HCT116 (cell line): ENCODE measurements at regions not wholly inside any gene's neighbourhood (a gene's known extent, or its start where the extent isn't known, plus 50 kb on each side); places are given as distances from the start of the nearest gene placed in this dataset.

Experiments
- ATAC-seq: fragments of 200-7000 bp; cut with Tn5 transposase; 2 replicates; pipeline ENCODE4 v1.9.1; 2020; ENCODE audit warnings: mild to moderate bottlenecking, moderate library complexity
- BruUV-seq: library from RNA; stranded (reverse); fragments of 400-500 nt; replicated peaks from 2 replicates; lab custom pipeline; 2021; lab: Mats Ljungman, UMichigan
- CTCF ChIA-PET: fragments of 300-600 bp; sonication (Branson Sonifier 250); formaldehyde crosslinking; loops from one replicate; lab custom pipeline; 2021; ENCODE audit warnings: antibody characterized with exemption; lab: Charles Lee
- POLR2A ChIA-PET: fragments of 300-600, 350-600 bp; sonication (Branson Sonifier 250); formaldehyde crosslinking; loops from one replicate; lab custom pipeline; 2021; ENCODE audit warnings: antibody characterized with exemption; lab: Charles Lee
- RAD21 ChIA-PET, 2 experiments: fragments of 300-600 bp; sonication (Branson Sonifier 250); formaldehyde crosslinking; loops; one replicate each; lab custom pipeline; 2023; ENCODE audit warnings: low total read pairs in 2 of 2; ENCODE audit not compliant: uncharacterized antibody in 2 of 2, unreplicated experiment in 2 of 2, low non-redundant PET in 1 of 2; lab: Charles Lee
- DNase-seq: peaks from one replicate; pipeline ENCODE4 v3.0.0-alpha.2; 2010; ENCODE audit warnings: low read depth, low spot score
- H2AFZ ChIP-seq: fragments of 200-600 bp; shearing (Covaris generic), sonication (generic); 2 replicates; pipeline ENCODE4 v1.6.1; 2017; ENCODE audit warnings: low read depth, mixed run types, mixed read lengths, antibody characterized with exemption, low read length; ENCODE audit not compliant: poor library complexity, severe bottlenecking
- H3K27ac ChIP-seq: 2 replicates; pipeline ENCODE4 v1.5.1; 2012; ENCODE audit warnings: low read depth, low read length
- H3K27me3 ChIP-seq: fragments of 200-600 bp; sonication (generic); 2 replicates; pipeline ENCODE4 v1.6.1; 2016; ENCODE audit warnings: mixed run types, low read length, mixed read lengths; ENCODE audit not compliant: insufficient read depth
- H3K36me3 ChIP-seq, 2 experiments: fragments of 200-500 bp in 1 of 2; fragments of 200-600 bp in 1 of 2; sonication (Bioruptor generic) in 1 of 2; sonication (generic) in 1 of 2; 2 replicates each; pipeline versions ENCODE4 v1.5.1 to v1.6.1; 2014 to 2016; ENCODE audit warnings: low read length in 2 of 2, inconsistent platforms in 1 of 2, mixed read lengths in 1 of 2, mixed run types in 1 of 2; ENCODE audit not compliant: insufficient read depth in 2 of 2, control insufficient read depth in 1 of 2
- H3K4me1 ChIP-seq, 2 experiments: fragments of 200-600 bp in 1 of 2; sonication (generic) in 1 of 2; 2 replicates each; pipeline versions ENCODE4 v1.5.1 to v1.6.1; 2012 to 2017; ENCODE audit warnings: low read length in 2 of 2, inconsistent platforms in 1 of 2, mild to moderate bottlenecking in 1 of 2, mixed read lengths in 1 of 2, mixed run types in 1 of 2, moderate library complexity in 1 of 2; ENCODE audit not compliant: insufficient read depth in 2 of 2, control insufficient read depth in 1 of 2
- H3K4me2 ChIP-seq: fragments of 200-600 bp; sonication (generic); 2 replicates; pipeline ENCODE4 v1.6.1; 2017; ENCODE audit warnings: mixed run types, low read length, mixed read lengths
- H3K4me3 ChIP-seq, 2 experiments: fragments of 200-600 bp in 1 of 2; sonication (generic) in 1 of 2; replicated peaks in 1 of 2; 2 replicates each; pipeline ENCODE4 v1.5.1; 2011 to 2016; ENCODE audit warnings: low read length in 2 of 2, control low read depth in 1 of 2, low read depth in 1 of 2, mild to moderate bottlenecking in 1 of 2, mixed read lengths in 1 of 2, mixed run types in 1 of 2
- H3K79me2 ChIP-seq: fragments of 200-600 bp; sonication (generic); 2 replicates; pipeline ENCODE4 v1.6.1; 2017; ENCODE audit warnings: mild to moderate bottlenecking, mixed run types, low read length, moderate library complexity, mixed read lengths; ENCODE audit not compliant: insufficient read depth
- H3K9ac ChIP-seq: fragments of 200-600 bp; sonication (generic); 2 replicates; pipeline ENCODE4 v1.6.1; 2016; ENCODE audit warnings: low read length, mixed read lengths
- H3K9me2 ChIP-seq: fragments of 200-600 bp; sonication (generic), shearing (Covaris generic); 2 replicates; pipeline ENCODE4 v1.6.1; 2017; ENCODE audit warnings: mixed run types, mild to moderate bottlenecking, moderate library complexity; ENCODE audit not compliant: insufficient read depth
- H3K9me3 ChIP-seq, 2 experiments: fragments of 200-500 bp in 1 of 2; fragments of 200-600 bp in 1 of 2; sonication (Bioruptor generic) in 1 of 2; sonication (generic) in 1 of 2; 2 replicates each; pipeline ENCODE4 v1.6.1; 2014 to 2017; ENCODE audit warnings: low read length in 2 of 2, mixed read lengths in 2 of 2, inconsistent platforms in 1 of 2, low read depth in 1 of 2, mild to moderate bottlenecking in 1 of 2, mixed run types in 1 of 2, moderate library complexity in 1 of 2; ENCODE audit not compliant: control insufficient read depth in 1 of 2, insufficient read depth in 1 of 2
- H4K20me1 ChIP-seq: fragments of 200-600 bp; sonication (generic), shearing (Covaris generic); 2 replicates; pipeline ENCODE4 v1.6.1; 2017; ENCODE audit warnings: mixed run types, mild to moderate bottlenecking, moderate library complexity; ENCODE audit not compliant: insufficient read depth
- ATF3 ChIP-seq: IDR thresholded peaks from 2 replicates; pipeline ENCODE4 v1.6.1; 2012
- CBX3 ChIP-seq: IDR thresholded peaks from 2 replicates; pipeline ENCODE4 v1.6.1; 2012; ENCODE audit warnings: low read depth
- CEBPB ChIP-seq: IDR thresholded peaks from 2 replicates; pipeline ENCODE4 v1.6.1; 2012; ENCODE audit warnings: low read depth
- EGR1 ChIP-seq: IDR thresholded peaks from 2 replicates; pipeline ENCODE4 v1.6.1; 2012; ENCODE audit warnings: low read depth
- ELF1 ChIP-seq: IDR thresholded peaks from 2 replicates; pipeline ENCODE4 v1.6.1; 2012; ENCODE audit warnings: low read depth, borderline replicate concordance
- FOSL1 ChIP-seq: IDR thresholded peaks from 2 replicates; pipeline ENCODE4 v1.6.1; 2012; ENCODE audit warnings: low read depth
- JUND ChIP-seq: IDR thresholded peaks from 2 replicates; pipeline ENCODE4 v1.6.1; 2012
- MAX ChIP-seq: IDR thresholded peaks from 2 replicates; pipeline ENCODE4 v1.6.1; 2012
- POLR2A ChIP-seq: IDR thresholded peaks from 2 replicates; pipeline ENCODE4 v1.7.0; 2011; ENCODE audit warnings: borderline replicate concordance; ENCODE audit not compliant: insufficient read depth, insufficient read length; ENCODE audit errors: extremely low read depth
- RAD21 ChIP-seq: IDR thresholded peaks from 2 replicates; pipeline ENCODE4 v1.6.1; 2012; ENCODE audit warnings: low read depth, mild to moderate bottlenecking
- REST ChIP-seq: IDR thresholded peaks from 2 replicates; pipeline ENCODE4 v1.6.1; 2012; ENCODE audit warnings: low read depth
- SIN3A ChIP-seq: IDR thresholded peaks from 2 replicates; pipeline ENCODE4 v1.6.1; 2012; ENCODE audit warnings: low read depth
- SP1 ChIP-seq: IDR thresholded peaks from 2 replicates; pipeline ENCODE4 v1.6.1; 2012; ENCODE audit warnings: low read depth
- SRF ChIP-seq: IDR thresholded peaks from 2 replicates; pipeline ENCODE4 v1.6.1; 2012; ENCODE audit warnings: low read depth
- YY1 ChIP-seq: IDR thresholded peaks from 2 replicates; pipeline ENCODE4 v1.6.1; 2011; ENCODE audit warnings: low read length, low read depth, moderate library complexity, mild to moderate bottlenecking; ENCODE audit not compliant: insufficient replicate concordance; ENCODE audit errors: extremely low read depth
- ZBTB33 ChIP-seq: IDR thresholded peaks from 2 replicates; pipeline ENCODE4 v1.6.1; 2011; ENCODE audit warnings: mild to moderate bottlenecking, low read length, moderate library complexity; ENCODE audit not compliant: insufficient replicate concordance; ENCODE audit errors: extremely low read depth
- ZFX ChIP-seq: fragments of 450-650 bp; IDR thresholded peaks from 2 replicates; pipeline ENCODE4 v1.6.1; 2017
- ZNF274 ChIP-seq: fragments of 200-500 bp; sonication (Bioruptor generic); IDR thresholded peaks from 2 replicates; pipeline ENCODE4 v1.6.1; 2014; ENCODE audit warnings: mild to moderate bottlenecking, low read depth, low read length, inconsistent platforms
- intact Hi-C: fragments of 100-400 bp; cut with micrococcal nuclease; formaldehyde crosslinking; loops from 2 replicates; pipeline ENCODE4 v1.10.0; 2022

GRCh38 chr13:81223778-81224177 lies 882.9 kb upstream of the SPRY2 start:
- H3K36me3 ChIP-seq, result no peaks in the 10 kb centered on the region
- no peaks in the 10 kb centered on the region for H4K20me1 ChIP-seq
- H3K9me2 ChIP-seq, result no peaks in the 10 kb centered on the region
- H2AFZ ChIP-seq, result no peak overlapping the region
- no peak overlapping the region for H3K27ac ChIP-seq
- H3K9me3 ChIP-seq, result no peaks in the 10 kb centered on the region; a peak in 1 of 4 replicates
- H3K27me3 ChIP-seq, result no peaks in the 10 kb centered on the region
- H3K4me1 ChIP-seq, result no peaks in the 10 kb centered on the region
- BruUV-seq, result no TSS peak
- POLR2A ChIA-PET, result no interaction called here
- intact Hi-C loops, result no loop called here
- H3K79me2 ChIP-seq, result no peaks in the 10 kb centered on the region
- CTCF ChIA-PET, result no interaction called here
- no peak overlapping the region for H3K4me2 ChIP-seq
- DNase-seq (no peak), ATAC-seq (no peak)
- RAD21 ChIA-PET, result no interaction called here
- H3K4me3 ChIP-seq, result no peak overlapping the region
- no peak for TF ChIP-seq YY1
- TF ChIP-seq RAD21, result no peak
- H3K9ac ChIP-seq, result no peak overlapping the region

- no peak overlapping the region for H3K4me2 ChIP-seq
- H3K36me3 ChIP-seq, result no peaks in the 10 kb centered on the region
- DNase-seq (no peak), ATAC-seq (no peak)
- no peak overlapping the region for H2AFZ ChIP-seq
- H3K9ac ChIP-seq, result no peak overlapping the region
- intact Hi-C loops, result no loop called here
- no TSS peak for BruUV-seq
- no peak overlapping the region for H3K27ac ChIP-seq
- ChIA-PET CTCF (no interaction called here), POLR2A (no interaction called here), RAD21 (no interaction called here)
- no peak overlapping the region for H3K4me3 ChIP-seq
- H3K9me3 ChIP-seq, result no peaks in the 10 kb centered on the region; a peak in 1 of 4 replicates
- H3K27me3 ChIP-seq, result no peaks in the 10 kb centered on the region
- H3K9me2 ChIP-seq, result no peaks in the 10 kb centered on the region
- H4K20me1 ChIP-seq, result no peaks in the 10 kb centered on the region
- H3K4me1 ChIP-seq, result no peaks in the 10 kb centered on the region
- H3K79me2 ChIP-seq, result no peaks in the 10 kb centered on the region
- TF ChIP-seq SIN3A (no peak), YY1 (no peak), EGR1 (no peak), ELF1 (no peak), JUND (no peak), SP1 (no peak), POLR2A (no peak), ZFX (no peak), MAX (no peak), ATF3 (no peak), RAD21 (no peak), SRF (no peak), ZNF274 (no peak), FOSL1 (no peak), ZBTB33 (no peak), REST (no peak), CEBPB (no peak), CBX3 (no peak)
Observed at GRCh38 chr13:81211713-81212112, 870.8 kb upstream of the SPRY2 start.
